HG02678 (cell line): ENCODE measurements at regions not wholly inside any gene's neighbourhood (a gene's known extent, or its start where the extent isn't known, plus 50 kb on each side); places are given as distances from the start of the nearest gene placed in this dataset.
A peak's percentile ranks its signal among the peaks of the same experiment; 100 is the strongest.
"Not testable (repeated sequence)": the region's sequence is repeated elsewhere in the genome, so short reads cannot be mapped to it uniquely, and the experiment has no call there.

Experiments used
- ATAC-seq: cut with Tn5 transposase; IDR thresholded peaks from one replicate; pipeline ENCODE4 v1.9.1; 2021; ENCODE audit warnings: mild to moderate bottlenecking, moderate library complexity; ENCODE audit not compliant: unreplicated experiment

DNA sequence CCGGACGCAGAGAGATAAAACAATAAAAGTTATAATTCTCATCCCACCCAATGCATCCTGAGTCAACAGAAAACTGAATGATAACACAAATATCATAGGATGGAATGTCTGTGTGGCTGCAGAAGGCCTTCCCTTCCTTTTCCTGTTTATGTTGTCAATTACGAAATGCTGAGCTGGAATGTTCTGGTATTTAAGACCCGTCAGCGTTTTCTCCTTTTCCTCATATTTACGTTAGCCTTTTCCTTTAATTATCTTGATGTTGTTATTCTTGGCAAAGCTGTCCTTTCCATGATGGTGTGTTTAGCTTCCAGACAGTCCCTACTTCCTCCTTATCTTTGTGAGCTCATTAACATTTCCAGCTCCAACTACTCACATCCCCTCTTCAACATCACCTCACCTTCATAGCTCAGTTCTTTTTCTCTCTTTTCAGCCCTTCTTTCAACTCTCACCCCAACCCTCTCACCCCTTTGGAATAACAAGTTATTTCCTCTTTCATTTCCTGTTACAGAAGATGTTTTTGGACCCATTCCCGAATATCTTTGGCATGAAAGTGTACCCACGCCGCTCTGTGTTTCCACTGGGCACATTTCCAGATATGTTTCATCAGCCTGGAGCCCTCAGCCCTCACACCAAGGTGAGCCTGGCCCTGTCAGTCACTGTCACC, 221.6 kb downstream of the NR2F1-AS1 start:
- no peak for ATAC-seq

DNA sequence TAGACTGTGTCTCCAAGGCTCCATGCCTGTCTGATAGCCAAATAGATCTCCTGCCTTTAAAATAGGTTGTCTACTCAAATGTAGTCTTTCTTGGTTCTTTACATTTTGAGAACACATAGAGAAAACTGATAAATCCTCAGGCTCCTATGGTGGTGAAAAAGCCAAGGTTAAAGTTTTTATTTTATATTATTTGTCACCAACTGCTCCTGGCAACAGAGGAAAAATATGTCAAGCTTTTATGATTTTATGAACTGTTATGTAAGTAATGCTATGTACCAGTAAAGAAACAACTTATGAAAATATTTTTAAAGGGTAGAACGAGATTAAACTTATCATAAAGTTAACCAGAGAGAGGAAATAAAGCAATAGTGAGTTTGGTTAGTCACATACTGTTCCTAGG, 222.8 kb downstream of the NR2F1-AS1 start:
- ATAC-seq, result no peak

DNA sequence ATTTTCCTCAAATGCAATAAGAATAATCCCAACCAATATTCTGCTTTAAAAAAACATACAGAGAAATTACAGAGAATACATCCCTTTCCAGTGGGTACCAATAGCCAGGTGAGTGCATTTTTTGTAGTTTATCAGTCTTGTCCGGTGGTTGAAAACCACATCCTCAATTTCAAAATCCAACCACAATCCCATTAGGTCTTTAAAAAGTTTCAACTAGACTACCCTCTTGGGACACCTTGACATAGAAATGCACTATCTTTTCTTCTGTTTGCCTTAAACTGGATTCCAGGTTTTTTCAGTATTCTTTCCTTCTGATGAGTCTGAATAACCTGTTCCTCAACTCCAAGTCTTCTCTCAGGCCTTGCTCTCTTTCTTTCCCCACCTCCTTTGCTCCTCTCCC, 223.3 kb downstream of the NR2F1-AS1 start:
- ATAC-seq, result no peak

DNA sequence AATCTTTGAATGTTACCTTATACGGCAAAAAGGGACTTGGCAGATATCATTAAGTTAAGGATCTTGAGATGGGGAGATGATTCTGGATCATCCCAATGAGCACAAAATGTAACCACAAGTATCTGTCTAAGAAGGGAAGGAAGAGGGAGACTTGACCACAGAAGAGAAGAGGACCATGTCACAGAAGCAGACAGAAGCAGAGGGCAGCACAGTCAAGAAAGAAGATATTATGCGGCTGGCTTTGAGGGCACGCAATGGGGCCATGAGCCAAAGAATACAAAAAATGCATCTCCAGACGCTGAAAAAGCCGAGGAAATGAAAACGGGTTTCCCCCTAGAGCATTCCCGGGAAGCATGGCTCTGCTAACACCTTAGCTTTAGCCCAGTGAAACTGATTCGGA, 225.3 kb downstream of the NR2F1-AS1 start:
- no peak for ATAC-seq

DNA sequence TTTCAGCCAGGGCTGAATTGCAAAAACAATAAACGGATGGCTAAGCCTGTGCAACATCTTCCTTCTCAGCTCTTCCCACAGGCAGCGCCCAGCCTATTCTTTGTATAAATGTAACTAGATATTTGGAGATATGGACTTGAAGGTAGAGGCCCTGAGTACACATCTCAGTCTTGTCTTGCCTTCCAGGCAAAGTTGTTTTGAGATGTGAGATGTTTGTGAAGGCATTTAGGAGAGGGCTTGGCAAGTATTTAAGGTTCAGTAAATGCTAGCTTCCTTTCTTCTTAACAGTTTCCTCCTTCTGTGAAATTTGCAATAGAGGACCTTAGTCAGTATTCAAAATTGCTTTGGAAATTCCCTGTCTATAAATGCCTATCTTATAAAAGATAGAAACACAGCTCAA, 228.8 kb downstream of the NR2F1-AS1 start:
- no peak for ATAC-seq

DNA sequence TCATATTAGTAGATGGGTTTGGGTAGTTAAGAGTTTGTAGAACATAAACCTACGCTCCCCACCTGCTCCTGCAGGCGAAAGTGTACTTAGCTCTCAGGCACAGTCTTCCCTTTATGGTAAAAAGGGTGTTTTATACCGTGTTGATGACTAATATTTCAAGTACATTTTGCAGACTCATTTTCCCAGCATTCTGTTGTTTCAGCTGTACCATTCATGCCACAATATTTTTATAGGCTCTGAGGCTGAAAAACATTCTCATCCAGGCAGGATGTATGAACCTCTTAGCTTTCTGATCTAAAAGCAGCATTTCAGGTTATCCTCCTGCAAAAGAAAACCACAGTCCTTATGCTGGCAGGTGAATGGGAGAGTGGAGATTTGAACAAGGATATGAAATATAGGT, 231.4 kb downstream of the NR2F1-AS1 start:
- ATAC-seq, result no peak

DNA sequence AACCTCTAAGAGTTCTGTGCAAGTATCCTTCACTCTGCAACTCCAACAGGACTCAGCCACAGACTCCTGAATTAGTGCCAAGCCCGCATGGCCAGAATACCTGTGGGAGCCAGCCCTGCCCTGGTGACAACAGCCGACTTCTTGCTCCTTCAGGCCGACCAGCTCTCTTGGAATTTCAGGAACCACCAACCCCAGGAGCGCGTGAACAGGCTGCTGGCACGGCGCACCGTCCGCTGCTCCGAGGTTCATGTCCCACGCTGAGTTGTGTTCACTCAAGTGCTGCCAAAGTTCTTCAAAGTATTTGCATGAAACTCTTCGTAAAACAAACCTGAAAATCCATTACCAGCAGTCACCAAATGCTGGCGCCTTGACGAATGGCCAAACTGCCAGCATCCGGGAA, 232.8 kb downstream of the NR2F1-AS1 start:
- no peak for ATAC-seq

DNA sequence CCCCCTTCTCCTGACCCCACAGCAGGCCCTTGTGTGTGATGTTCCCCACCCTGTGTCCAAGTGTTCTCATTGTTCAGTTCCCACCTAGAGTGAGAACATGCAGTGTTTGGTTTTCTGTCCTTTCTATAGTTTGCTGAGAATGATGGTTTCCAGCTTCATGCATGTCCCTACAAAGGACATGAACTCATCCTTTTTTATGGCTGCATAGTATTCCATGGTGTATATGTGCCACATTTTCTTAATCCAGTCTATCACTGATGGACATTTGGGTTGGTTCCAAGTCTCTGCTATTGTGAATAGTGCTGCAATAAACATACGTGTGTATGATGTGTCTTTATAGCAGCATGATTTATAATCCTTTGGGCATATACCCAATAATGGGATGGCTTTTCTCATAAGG, 234.2 kb downstream of the NR2F1-AS1 start:
- ATAC-seq, result not testable (repeated sequence)

DNA sequence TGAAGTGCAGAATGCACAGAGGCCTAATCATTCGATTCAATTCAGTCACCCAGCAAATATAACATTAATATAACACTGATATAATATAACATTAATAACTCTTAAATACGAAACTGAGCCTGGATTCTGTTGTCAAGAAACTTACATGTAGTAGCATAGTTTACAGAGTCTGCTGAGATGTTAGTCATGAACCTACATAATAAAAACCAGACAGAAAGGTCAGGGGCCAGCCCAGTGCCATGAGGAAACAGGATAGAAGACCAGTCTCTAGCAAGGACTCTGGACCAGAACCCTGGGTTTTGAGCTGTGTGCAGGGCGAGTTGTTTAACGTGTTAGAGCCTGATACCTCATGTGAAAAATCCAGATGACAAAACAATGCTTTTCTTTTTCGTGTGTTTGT, 234.7 kb downstream of the NR2F1-AS1 start:
- ATAC-seq, result no peak

DNA sequence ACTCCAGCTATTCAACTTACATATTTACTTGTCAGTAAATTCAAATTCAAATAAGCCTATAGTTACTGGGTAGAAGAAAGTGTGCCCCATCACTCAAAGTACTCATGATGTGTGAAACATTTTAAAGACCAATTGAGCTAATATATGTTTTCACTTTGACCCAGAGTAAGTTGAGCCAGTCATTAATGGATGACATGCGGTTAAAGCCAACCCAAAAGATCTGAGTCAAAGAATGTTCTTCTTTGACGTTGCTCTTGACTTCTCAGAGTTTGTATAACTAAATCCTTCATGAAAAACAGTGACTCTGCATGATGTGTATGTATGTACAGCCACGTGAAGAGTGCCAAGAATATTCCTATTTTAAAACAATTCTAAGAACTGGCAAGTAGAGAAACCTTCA, 237.4 kb downstream of the NR2F1-AS1 start:
- ATAC-seq, result no peak

DNA sequence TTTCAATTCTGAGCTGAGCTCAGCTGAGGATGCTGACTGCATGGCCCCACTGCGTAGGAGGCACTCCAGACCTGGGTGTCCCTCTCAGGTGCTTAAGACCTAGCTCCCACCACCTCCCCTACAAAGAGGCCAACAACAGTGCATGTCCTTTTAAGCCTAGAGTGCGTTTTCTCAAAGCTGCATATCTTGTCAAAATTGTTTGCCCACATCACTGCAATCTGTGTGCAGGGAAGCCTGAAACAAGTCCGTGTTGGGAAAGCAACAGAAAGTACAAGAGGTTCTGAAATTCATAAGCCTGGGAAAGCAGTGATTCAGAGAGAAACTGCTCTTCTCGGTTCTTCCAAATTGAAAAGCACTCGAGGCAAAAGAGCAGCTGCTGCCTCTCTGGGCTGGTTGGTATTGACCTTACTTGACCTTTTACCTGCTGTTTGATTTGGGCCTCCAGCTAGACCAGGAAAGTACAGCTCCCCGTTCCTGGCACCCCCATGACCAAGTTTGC, 238.4 kb downstream of the NR2F1-AS1 start:
- peak; percentile 46 for ATAC-seq

DNA sequence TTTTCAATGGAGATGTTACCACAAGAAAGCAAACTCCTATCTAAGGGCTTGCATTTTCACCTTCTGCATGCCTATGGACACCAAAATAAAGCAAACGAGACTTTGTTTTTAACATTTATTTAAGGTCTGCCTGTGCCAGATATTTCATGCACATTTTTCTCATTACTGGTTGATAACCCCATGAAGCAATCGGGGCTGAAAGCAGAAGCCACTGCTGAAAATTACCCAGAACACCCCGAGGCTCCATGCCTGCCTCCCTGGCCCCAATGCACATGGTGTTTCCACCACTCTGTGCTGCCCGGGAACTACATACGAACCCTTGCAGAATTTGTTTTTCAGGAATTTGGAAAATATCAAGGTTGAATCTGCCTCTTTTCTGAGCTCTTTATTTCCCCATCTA, 240.1 kb downstream of the NR2F1-AS1 start:
- no peak for ATAC-seq

DNA sequence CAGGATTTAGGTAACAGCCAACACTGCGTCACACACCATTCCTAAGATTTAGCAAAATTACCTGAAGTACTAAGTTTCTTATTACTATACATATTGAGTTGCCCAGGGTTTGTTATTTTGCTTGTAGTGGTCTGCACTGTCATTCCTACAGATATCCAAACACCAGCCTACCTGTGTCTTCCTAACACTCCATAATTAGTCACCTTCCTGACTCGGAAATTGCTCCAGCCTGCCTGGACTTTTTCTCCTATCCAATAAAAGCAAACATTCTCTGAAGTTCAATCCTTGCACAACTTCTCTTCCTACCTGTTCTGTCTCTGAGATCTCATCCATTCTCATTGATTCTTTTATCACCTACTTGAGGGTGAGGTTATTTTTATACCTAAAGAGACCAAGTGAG, 243.9 kb downstream of the NR2F1-AS1 start:
- no peak for ATAC-seq

DNA sequence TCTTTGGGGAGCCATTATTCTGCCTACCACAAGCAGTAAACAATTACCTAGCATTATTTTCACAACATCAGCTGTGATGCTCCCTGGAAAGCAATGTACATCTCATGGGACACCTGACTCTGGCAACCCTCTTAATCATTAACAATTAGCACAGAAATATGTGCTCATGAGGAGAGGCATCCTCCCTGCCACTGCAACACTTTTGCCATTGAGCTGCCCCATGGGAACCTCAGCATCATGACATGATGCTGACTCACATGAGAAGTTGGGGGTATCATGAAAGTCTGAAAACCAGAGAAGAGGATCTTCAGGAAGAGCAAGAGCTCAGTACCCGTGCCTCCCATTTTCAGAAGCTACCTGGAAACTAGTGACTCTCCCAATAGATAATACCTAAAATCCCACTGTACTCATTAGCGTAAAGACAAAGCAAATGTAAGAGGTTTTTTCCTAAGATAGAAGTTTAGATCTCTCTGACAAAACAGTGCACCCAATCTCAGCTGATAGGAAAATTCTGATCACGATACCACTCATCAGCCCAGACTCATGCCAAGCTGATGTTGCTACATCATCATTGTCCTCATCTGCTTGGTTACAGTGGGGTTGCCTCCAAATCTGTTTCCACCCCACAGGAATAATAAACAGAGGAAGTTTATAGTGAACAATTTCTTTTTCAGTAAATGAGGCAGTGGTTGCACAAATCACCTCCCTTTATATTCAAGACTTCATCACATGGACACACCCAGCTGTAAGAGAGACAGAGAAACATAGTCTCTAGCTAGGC, 244.5 kb downstream of the NR2F1-AS1 start:
- no peak for ATAC-seq

DNA sequence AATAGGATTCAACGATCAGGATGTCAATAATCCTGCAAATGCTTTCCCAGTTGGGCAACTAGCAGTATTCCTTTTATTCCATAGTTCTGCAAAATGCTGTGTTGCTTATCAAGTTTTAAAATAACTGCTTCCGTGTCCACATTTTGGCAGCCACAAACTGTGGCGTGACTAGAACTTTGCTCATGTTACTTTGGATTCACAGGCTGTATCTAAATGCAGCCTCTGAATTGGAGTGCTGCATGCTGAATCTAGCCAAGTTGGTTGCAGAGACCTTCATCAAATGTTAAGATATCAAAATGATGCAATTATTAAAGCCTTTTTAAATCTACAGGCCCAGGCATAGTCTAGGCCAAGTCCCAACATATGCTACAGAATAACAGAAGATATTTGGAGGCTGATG, 249.2 kb downstream of the NR2F1-AS1 start:
- no peak for ATAC-seq

DNA sequence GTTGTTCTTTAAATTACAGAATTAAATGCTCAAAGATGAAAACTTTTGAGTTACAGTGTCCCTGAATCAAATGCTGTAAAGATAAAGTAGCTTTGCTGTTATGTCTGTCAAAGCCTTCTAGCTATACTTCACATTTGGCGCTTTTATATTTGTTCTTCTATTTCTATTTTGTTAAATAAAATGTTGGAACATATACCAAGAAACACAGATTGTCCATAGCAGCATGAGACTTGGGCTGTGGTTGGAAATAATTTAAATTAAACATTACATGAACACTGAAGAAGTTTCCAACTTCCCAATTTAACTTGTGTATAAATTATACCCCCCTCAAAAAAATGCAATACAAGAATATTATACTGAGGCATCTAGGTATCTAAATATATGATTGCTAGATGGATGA, 249.8 kb downstream of the NR2F1-AS1 start:
- no peak for ATAC-seq

DNA sequence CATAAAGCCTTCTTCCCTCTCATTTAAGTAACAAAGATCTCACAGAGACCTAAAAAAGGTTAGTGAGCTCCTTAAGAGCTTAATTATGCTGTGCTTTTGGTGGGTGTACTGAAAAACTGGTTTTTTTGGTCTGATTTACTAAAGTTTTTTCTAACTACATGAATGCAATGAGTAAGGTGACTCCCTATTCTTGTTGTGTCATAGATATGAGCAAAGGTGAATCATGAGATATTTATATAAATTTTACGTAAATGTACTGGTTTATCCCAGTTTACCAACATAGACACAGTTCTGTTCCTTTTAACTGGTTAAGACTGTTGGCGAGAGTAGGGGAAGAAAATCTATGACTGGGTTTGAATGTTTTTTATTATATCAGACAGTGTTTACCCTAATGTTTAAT, 250.5 kb downstream of the NR2F1-AS1 start:
- no peak for ATAC-seq

DNA sequence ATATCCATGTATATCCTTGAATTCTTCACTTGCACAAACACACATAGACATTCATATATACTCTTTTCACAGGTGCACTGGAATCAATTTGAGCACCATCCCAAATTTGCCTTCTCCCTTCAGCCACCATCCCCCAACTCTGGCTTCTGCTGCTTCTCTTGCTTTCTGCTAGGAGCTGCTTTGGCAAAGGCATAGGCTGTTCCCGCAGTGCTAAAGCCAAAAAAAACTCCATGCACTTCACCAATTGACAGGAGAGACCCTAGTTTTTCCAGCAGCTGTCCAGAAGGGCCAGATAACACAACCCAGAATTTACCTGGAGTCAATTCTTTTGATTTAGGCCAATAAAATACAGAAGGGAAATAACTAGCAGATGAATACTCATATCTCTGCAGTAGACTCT, 251.3 kb downstream of the NR2F1-AS1 start:
- no peak for ATAC-seq

DNA sequence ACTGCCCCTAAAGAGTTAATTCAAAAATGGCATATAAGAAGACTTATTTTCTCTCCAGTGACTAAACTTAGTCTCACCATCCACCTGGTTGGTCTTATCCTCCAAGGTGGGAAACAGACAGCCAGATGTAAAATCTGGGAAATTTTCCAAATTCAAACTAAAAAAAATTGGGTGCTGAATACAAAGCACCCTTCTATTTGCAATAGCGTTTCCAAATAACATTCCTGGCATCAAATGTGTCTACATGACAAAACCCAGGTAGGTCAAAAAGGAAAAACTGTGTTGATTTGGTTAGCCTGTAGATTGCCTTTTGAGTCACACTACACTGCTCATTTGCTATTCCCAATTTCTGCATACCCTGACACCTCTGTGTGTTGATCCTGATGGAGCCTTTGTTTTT, 252.2 kb downstream of the NR2F1-AS1 start:
- ATAC-seq, result no peak

DNA sequence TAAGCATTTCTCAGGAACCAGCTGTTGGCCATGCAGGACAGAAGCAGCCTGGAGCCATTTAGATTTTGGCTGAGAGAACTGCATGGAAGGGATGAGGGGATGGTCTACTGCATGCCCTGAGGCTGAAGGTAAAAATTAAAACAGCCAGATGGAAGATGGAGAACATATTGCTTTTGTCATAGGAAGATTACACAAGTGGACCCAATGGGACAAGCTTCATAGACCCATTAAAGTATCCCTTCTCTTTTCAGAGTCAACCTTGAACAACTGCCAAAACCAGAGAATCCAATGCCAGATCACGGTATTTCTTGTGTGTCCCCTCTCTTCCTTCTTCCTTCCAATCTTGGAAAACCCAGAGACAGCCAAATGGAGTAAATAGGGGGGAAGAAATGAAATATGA, 253.4 kb downstream of the NR2F1-AS1 start:
- ATAC-seq, result no peak

DNA sequence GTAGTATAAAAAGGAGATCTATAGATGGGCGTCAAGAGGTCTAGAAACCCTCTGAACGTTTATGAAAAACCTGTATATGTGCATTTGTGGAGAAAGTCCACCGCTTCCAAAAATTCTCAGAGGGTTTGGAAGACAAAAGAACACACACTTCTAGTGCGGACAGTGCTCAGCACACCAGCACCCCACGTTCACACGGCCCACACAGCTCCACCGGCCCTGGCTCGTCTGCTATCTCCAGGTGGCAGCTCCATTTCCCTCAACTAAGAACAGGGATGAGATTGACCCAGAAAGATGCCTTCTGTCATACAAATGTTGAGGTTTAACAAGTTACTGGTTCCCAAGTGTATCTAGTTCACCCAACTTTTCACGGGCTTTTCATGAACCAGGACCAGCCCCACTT, 255.1 kb downstream of the NR2F1-AS1 start:
- ATAC-seq, result no peak
